Hematopoietic multipotent progenitor cell treated with erythropoietin and hydrocortisone succinate and interleukin-3 and kit ligand, for 17 days (in vitro differentiated cells): ENCODE measurements at regions not wholly inside any gene's neighbourhood (a gene's known extent, or its start where the extent isn't known, plus 50 kb on each side); places are given as distances from the start of the nearest gene placed in this dataset.
"Not testable (repeated sequence)": the region's sequence is repeated elsewhere in the genome, so short reads cannot be mapped to it uniquely, and the experiment has no call there.

Source experiments
- DNase-seq: peaks from one replicate; pipeline ENCODE4 v3.0.0-alpha.2; 2015; ENCODE audit warnings: low spot score

GRCh38 chr9:68593760-68594159 is 53.1 kb upstream of the TMEM252 start:
- DNase-seq = not testable (repeated sequence)

- no peak for DNase-seq
Measured at GRCh38 chr9:68595868-68596267, 55.2 kb upstream of the TMEM252 start.

GRCh38 chr9:68597362-68597997 is 56.8 kb upstream of the TMEM252 start:
- no peak for DNase-seq

GRCh38 chr9:68599826-68600225 is 59.1 kb upstream of the TMEM252 start:
- no peak for DNase-seq

- DNase-seq = no peak
Measured at GRCh38 chr9:68601081-68601480, 60.4 kb upstream of the TMEM252 start.

- DNase-seq = no peak
Measured at GRCh38 chr9:68603371-68603770, 62.7 kb upstream of the TMEM252 start.

- no peak for DNase-seq
Measured at GRCh38 chr9:68608763-68609162, 68.1 kb upstream of the TMEM252 start.

- no peak for DNase-seq
Measured at GRCh38 chr9:68609901-68610415, 69.3 kb upstream of the TMEM252 start.

GRCh38 chr9:68614121-68614520 is 73.4 kb upstream of the TMEM252 start:
- DNase-seq = no peak

- DNase-seq = not testable (repeated sequence)
Measured at GRCh38 chr9:68617011-68617410, 76.3 kb upstream of the TMEM252 start.

GRCh38 chr9:68619072-68619471 is 78.4 kb upstream of the TMEM252 start:
- DNase-seq = no peak

GRCh38 chr9:68619636-68620035 is 79.0 kb upstream of the TMEM252 start:
- no peak for DNase-seq

GRCh38 chr9:68625559-68625958 is 79.5 kb upstream of the PIP5K1B start:
- no peak for DNase-seq

- DNase-seq = no peak
Measured at GRCh38 chr9:68626526-68626925, 78.5 kb upstream of the PIP5K1B start.

GRCh38 chr9:68627104-68627503 is 77.9 kb upstream of the PIP5K1B start:
- no peak for DNase-seq

GRCh38 chr9:68627594-68627993 is 77.4 kb upstream of the PIP5K1B start:
- no peak for DNase-seq

GRCh38 chr9:68629042-68629441 is 76.0 kb upstream of the PIP5K1B start:
- DNase-seq = peak; percentile 12

GRCh38 chr9:68631811-68632210 is 73.2 kb upstream of the PIP5K1B start:
- DNase-seq = no peak

- no peak for DNase-seq
Measured at GRCh38 chr9:68637020-68637419, 68.0 kb upstream of the PIP5K1B start.

GRCh38 chr9:68639261-68639660 is 65.8 kb upstream of the PIP5K1B start:
- DNase-seq = not testable (repeated sequence)

- DNase-seq = no peak
Measured at GRCh38 chr9:68640421-68641089, 64.5 kb upstream of the PIP5K1B start.

- no peak for DNase-seq
Measured at GRCh38 chr9:68643901-68644809, 60.9 kb upstream of the PIP5K1B start.

GRCh38 chr9:68644831-68645230 is 60.2 kb upstream of the PIP5K1B start:
- no peak for DNase-seq
